ENCODE measurements at regions not wholly inside any gene's neighbourhood (a gene's known extent, or its start where the extent isn't known, plus 50 kb on each side); places are given as distances from the start of the nearest gene placed in this dataset.

DNA sequence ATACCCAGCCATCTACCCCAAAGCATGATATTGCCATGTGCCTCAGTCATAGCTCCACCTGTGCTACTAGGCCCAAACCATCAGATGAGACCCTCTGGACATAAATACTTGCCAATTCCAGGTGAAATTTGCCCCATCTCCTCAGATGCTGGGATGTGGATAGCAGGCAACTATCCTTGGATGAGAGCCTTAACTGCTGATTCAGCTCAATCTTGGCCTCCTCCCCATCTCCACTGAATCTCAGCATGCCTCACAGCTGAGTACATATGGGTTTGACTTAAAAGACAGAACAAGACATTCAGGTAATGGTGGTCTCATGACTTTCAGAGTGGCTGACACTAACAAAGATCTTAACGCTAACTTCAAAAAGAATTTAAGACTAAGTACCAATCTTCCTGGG, 50.8 kb upstream of the KLHL13 start:
- TF ChIP-seq, protein P1, sequence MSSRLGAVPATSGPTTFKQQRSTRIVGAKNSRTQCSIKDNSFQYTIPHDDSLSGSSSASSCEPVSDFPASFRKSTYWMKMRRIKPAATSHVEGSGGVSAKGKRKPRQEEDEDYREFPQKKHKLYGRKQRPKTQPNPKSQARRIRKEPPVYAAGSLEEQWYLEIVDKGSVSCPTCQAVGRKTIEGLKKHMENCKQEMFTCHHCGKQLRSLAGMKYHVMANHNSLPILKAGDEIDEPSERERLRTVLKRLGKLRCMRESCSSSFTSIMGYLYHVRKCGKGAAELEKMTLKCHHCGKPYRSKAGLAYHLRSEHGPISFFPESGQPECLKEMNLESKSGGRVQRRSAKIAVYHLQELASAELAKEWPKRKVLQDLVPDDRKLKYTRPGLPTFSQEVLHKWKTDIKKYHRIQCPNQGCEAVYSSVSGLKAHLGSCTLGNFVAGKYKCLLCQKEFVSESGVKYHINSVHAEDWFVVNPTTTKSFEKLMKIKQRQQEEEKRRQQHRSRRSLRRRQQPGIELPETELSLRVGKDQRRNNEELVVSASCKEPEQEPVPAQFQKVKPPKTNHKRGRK (tag; IDR thresholded peaks at IDR 0.05): no peak
- no peak for TF ChIP-seq SMARCA5 (IDR thresholded peaks at IDR 0.05)
- TF ChIP-seq, protein P2, sequence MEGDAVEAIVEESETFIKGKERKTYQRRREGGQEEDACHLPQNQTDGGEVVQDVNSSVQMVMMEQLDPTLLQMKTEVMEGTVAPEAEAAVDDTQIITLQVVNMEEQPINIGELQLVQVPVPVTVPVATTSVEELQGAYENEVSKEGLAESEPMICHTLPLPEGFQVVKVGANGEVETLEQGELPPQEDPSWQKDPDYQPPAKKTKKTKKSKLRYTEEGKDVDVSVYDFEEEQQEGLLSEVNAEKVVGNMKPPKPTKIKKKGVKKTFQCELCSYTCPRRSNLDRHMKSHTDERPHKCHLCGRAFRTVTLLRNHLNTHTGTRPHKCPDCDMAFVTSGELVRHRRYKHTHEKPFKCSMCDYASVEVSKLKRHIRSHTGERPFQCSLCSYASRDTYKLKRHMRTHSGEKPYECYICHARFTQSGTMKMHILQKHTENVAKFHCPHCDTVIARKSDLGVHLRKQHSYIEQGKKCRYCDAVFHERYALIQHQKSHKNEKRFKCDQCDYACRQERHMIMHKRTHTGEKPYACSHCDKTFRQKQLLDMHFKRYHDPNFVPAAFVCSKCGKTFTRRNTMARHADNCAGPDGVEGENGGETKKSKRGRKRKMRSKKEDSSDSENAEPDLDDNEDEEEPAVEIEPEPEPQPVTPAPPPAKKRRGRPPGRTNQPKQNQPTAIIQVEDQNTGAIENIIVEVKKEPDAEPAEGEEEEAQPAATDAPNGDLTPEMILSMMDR (IDR thresholded peaks at IDR 0.05 in 2 of 3, conservative IDR thresholded peaks at IDR 0.05 in 1 of 3; ENCODE audit: insufficient read depth in 2 of 3, low read depth in 1 of 3, low read length in 3 of 3): no peak
- no peak for TF ChIP-seq ZNF133 (CRISPR knock-in tag; IDR thresholded peaks at IDR 0.05)
- no peak for TF ChIP-seq ZNF384 (IDR thresholded peaks at IDR 0.05; ENCODE audit: low read depth, low read length)
- no peak for TF ChIP-seq CBFA2T2 (conservative IDR thresholded peaks at IDR 0.05)
- no peak for TF ChIP-seq KLF6 (CRISPR knock-in tag; IDR thresholded peaks at IDR 0.05; ENCODE audit: borderline replicate concordance)
- TF ChIP-seq, protein P3, sequence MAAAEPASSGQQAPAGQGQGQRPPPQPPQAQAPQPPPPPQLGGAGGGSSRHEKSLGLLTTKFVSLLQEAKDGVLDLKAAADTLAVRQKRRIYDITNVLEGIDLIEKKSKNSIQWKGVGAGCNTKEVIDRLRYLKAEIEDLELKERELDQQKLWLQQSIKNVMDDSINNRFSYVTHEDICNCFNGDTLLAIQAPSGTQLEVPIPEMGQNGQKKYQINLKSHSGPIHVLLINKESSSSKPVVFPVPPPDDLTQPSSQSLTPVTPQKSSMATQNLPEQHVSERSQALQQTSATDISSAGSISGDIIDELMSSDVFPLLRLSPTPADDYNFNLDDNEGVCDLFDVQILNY (CRISPR knock-in tag; IDR thresholded peaks at IDR 0.05): no peak
- TF ChIP-seq FIP1L1 (IDR thresholded peaks at IDR 0.05; ENCODE audit: low read depth, low read length, poor library complexity, severe bottlenecking): no peak
- TF ChIP-seq POLR2A (conservative IDR thresholded peaks at IDR 0.05): no peak
- TF ChIP-seq, protein P4, sequence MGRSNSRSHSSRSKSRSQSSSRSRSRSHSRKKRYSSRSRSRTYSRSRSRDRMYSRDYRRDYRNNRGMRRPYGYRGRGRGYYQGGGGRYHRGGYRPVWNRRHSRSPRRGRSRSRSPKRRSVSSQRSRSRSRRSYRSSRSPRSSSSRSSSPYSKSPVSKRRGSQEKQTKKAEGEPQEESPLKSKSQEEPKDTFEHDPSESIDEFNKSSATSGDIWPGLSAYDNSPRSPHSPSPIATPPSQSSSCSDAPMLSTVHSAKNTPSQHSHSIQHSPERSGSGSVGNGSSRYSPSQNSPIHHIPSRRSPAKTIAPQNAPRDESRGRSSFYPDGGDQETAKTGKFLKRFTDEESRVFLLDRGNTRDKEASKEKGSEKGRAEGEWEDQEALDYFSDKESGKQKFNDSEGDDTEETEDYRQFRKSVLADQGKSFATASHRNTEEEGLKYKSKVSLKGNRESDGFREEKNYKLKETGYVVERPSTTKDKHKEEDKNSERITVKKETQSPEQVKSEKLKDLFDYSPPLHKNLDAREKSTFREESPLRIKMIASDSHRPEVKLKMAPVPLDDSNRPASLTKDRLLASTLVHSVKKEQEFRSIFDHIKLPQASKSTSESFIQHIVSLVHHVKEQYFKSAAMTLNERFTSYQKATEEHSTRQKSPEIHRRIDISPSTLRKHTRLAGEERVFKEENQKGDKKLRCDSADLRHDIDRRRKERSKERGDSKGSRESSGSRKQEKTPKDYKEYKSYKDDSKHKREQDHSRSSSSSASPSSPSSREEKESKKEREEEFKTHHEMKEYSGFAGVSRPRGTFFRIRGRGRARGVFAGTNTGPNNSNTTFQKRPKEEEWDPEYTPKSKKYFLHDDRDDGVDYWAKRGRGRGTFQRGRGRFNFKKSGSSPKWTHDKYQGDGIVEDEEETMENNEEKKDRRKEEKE (IDR thresholded peaks at IDR 0.05; ENCODE audit: borderline replicate concordance in 1 of 2, control insufficient read depth in 1 of 2, low read depth in 2 of 2, low read length in 1 of 2): no peak
- no peak for TF ChIP-seq KAT7 (CRISPR knock-in tag; IDR thresholded peaks at IDR 0.05; ENCODE audit: borderline replicate concordance)
- no peak for TF ChIP-seq STAT5B (CRISPR knock-in tag; IDR thresholded peaks at IDR 0.05)
- TF ChIP-seq, protein P5, sequence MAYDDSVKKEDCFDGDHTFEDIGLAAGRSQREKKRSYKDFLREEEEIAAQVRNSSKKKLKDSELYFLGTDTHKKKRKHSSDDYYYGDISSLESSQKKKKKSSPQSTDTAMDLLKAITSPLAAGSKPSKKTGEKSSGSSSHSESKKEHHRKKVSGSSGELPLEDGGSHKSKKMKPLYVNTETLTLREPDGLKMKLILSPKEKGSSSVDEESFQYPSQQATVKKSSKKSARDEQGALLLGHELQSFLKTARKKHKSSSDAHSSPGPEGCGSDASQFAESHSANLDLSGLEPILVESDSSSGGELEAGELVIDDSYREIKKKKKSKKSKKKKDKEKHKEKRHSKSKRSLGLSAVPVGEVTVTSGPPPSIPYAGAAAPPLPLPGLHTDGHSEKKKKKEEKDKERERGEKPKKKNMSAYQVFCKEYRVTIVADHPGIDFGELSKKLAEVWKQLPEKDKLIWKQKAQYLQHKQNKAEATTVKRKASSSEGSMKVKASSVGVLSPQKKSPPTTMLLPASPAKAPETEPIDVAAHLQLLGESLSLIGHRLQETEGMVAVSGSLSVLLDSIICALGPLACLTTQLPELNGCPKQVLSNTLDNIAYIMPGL (CRISPR knock-in tag; IDR thresholded peaks at IDR 0.05): no peak
